SK-N-SH (cell line): ENCODE measurements at regions not wholly inside any gene's neighbourhood (a gene's known extent, or its start where the extent isn't known, plus 50 kb on each side); places are given as distances from the start of the nearest gene placed in this dataset.

Experiments
- POLR2AphosphoS5 ChIP-seq: IDR thresholded peaks from 2 replicates; pipeline ENCODE4 v1.6.1; 2012; ENCODE audit warnings: low read depth, low read length
- REST ChIP-seq: IDR thresholded peaks from 2 replicates; pipeline ENCODE4 v1.6.1; 2012; ENCODE audit warnings: mild to moderate bottlenecking, low read depth, low read length, moderate library complexity
- RFX5 ChIP-seq: IDR thresholded peaks from 2 replicates; pipeline ENCODE4 v1.6.1; 2012; ENCODE audit warnings: mild to moderate bottlenecking, improper control_type of control experiment, low read length
- RXRA ChIP-seq: IDR thresholded peaks from 2 replicates; pipeline ENCODE4 v1.4.0; 2012; ENCODE audit warnings: low read depth, mild to moderate bottlenecking, borderline replicate concordance
- ZBTB33 ChIP-seq: IDR thresholded peaks from 2 replicates; pipeline ENCODE4 v1.4.0; 2012; ENCODE audit warnings: low read depth, borderline replicate concordance
- TF ChIP-seq, protein P1 (sequence below): fragments of 200-600 bp; sonication (generic); IDR thresholded peaks from 2 replicates; pipeline ENCODE4 v1.6.1; 2017; ENCODE audit warnings: antibody characterized with exemption, mild to moderate bottlenecking, moderate library complexity

DNA sequence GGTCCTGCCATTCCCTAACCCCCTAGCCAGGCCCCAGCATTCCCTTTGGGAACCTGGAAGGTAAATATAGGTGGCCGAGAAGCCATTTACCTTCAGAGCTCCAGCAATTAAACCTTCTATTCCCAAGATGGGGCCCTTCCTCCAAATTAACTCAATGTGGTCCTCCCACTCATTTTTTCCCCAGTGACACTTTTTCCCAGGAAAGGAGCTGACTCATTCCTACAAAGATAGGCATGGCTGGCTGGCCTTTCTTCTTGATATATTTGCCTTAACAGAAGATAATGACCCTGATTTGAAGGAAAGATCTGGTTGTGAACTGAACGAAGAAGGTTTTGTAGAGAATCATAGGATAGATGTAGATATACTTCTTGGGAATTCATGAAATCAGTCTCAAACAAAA is 279.0 kb upstream of the VEPH1 start:
- TF ChIP-seq POLR2AphosphoS5: no peak
- TF ChIP-seq RFX5: no peak
- TF ChIP-seq, protein P1, sequence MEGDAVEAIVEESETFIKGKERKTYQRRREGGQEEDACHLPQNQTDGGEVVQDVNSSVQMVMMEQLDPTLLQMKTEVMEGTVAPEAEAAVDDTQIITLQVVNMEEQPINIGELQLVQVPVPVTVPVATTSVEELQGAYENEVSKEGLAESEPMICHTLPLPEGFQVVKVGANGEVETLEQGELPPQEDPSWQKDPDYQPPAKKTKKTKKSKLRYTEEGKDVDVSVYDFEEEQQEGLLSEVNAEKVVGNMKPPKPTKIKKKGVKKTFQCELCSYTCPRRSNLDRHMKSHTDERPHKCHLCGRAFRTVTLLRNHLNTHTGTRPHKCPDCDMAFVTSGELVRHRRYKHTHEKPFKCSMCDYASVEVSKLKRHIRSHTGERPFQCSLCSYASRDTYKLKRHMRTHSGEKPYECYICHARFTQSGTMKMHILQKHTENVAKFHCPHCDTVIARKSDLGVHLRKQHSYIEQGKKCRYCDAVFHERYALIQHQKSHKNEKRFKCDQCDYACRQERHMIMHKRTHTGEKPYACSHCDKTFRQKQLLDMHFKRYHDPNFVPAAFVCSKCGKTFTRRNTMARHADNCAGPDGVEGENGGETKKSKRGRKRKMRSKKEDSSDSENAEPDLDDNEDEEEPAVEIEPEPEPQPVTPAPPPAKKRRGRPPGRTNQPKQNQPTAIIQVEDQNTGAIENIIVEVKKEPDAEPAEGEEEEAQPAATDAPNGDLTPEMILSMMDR: no peak
- TF ChIP-seq ZBTB33: no peak
- TF ChIP-seq RXRA: no peak
- TF ChIP-seq REST: no peak
